GM18507 (cell line): ENCODE measurements at regions not wholly inside any gene's neighbourhood (a gene's known extent, or its start where the extent isn't known, plus 50 kb on each side); places are given as distances from the start of the nearest gene placed in this dataset.
"Not testable (repeated sequence)": the region's sequence is repeated elsewhere in the genome, so short reads cannot be mapped to it uniquely, and the experiment has no call there.

Experiments used
- DNase-seq: peaks from one replicate; pipeline ENCODE4 v3.0.0; 2011; ENCODE audit warnings: low read depth; ENCODE audit not compliant: insufficient read length; ENCODE audit errors: extremely low spot score
- FAIRE-seq: peaks from 2 replicates; lab custom pipeline; 2011; peaks lifted over from hg19 to GRCh38; lab: Jason Lieb, UNC

DNA sequence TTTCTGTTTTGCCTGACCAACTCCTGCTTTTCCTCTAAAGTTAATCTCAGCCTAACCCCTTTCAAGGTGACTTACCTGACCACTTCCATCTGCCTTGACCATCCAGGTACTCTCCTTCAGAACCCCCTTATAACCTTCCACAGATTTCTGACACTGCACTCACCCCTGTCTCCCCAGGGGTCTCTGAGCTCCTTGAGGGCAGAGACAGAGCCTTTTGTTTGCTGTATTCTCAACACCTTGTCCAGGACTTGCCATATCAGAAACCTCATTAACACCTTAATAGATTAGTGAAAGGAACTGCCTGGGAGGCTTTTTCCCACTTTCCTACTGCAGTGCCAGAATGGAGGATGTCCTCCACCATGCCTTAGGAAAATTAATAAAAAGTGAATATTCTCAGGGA is 119.7 kb upstream of the SERPINE2 start:
- FAIRE-seq (no peak), DNase-seq (no peak)

DNA sequence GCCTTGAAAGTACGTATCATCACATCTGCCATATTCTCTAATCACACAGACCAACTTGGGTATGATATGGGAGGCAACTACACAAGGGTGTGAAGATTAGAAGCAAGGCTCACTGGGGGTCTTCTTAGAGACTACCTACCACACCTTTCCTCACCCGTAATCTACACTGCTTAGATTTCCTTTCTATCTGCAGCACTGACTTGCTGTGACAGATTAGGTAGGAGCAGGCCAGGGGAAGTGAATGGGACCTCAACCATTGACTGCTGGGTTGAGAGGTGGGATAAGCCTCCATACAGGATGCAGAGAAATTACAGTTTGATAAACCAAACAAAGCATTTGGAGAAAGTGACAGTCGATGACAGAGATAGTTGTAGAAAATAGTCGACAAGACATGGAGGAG is 119.0 kb upstream of the SERPINE2 start:
- FAIRE-seq: no peak
- no peak for DNase-seq

DNA sequence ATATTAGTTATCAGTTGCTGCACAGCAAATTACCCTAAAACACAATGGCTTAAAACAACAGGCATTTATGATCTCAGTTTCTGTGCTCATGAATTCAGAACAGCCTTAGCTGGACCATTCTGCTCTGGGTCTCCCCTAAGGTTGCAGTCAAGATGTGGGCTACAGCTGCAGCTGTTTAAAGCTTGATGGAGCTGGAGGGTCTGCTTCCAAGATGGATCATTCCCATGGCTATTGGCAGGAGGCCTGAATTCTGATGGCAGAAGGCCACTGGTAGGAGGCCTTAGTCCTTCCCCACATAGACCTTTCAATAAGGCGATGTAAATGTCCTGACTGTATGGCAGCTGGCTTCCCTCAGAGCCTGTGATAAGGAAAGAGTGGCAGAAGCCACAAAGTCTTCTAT is 118.6 kb upstream of the SERPINE2 start:
- DNase-seq (no peak), FAIRE-seq (no peak)

DNA sequence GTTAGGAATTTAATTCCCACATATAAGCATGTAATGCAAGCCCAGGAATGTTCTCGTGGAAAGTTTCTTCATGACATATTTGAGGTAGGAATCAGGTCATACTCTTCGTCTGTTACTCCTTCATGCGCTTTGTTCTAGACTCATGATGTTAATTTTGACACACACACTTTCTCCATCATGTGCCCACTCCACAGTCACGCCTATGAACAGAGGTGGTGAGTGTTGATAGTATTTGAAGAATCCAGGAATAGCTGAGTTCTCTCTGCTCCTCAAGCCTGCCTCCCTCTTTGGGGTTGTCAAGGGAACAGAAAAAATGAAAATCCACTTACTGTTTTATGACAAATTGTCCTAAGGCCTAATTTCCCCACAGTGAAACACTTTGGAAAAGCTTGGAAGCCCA is 117.3 kb upstream of the SERPINE2 start:
- FAIRE-seq: no peak
- DNase-seq: no peak

DNA sequence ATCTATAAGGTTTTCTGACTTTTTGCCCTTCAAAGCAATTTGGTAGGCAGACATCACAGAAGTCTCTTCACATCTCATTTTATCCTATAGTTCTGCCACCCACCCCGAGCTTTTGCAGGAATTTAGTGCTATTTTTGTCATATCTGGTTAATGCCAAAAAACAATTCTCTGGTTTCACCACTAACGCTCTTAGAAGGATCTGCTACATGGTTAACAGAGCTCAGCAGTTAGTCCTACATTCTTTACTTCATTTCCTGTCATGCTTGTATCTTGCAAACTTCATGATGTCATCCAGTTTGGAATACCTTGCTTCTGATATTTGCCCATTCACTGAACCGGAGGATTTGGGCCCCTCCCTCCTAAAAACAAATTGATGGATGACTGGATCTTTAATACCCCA is 116.8 kb upstream of the SERPINE2 start:
- FAIRE-seq (no peak), DNase-seq (no peak)

DNA sequence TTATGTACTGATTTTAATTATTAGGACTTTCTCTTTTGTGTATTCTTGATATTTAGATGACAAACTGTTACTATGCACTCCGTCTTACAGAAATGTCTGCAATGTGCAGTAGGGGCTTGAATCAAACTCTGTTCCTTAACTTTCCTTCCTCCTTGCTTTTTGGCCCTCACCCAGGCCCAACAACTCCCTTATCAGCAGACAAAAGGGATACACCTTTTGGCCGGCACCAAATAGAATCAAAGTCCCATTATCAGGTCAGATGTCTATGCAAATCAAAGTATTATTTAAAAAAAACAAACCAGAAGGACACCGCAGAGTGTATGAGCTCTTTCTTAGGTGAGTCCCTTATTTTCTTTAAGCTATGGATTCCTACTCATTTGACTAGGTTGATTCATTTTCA is 116.3 kb upstream of the SERPINE2 start:
- FAIRE-seq (no peak), DNase-seq (no peak)

DNA sequence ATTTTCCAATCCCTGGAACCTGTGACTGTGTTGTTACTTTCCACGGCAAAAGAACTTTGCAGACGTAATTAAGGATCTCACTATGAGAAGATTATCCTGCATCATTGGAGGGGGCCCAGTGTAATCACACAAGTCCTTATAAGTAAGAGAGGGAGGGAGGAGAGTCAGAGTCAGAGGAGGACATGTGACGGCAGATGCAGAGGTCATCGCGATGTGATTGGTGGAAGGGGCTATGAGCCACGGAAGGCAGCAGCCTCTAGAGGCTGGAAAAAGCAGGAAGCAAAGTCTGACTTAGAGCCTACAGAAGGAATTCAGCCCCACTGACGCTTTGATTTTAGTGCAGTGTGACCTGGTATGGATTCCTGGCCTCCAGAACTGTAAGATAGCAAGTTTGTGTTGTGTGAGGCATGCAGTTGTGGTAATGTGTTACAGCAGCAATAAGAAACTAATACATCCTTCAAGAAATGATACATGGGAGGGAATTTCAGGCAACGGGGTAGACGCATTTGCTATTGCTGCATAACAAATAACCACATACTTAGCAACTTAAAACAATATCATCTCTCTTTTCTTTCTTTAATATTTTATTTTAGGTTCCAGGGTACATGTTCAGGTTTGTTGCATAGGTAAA is 112.7 kb upstream of the SERPINE2 start:
- DNase-seq (no peak), FAIRE-seq (no peak)

DNA sequence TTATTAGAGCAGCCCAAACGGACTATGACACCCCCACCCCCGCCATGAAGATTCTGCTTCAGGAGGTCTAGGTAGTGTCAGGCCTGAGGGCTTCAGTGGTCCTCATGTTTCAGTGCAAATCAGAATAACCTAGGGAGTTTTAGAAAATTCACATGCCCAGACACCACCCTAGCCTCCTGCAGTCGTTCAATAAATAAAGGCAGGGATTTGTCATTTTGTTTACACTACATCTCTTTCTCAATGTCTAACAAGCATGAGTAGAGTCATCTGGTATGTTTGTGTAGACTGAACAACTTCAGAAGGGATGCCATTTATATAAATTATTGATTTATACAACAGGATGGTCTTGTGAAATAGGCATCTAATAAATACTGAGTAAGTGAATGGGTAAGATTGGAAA is 112.1 kb upstream of the SERPINE2 start:
- DNase-seq (no peak), FAIRE-seq (no peak)

DNA sequence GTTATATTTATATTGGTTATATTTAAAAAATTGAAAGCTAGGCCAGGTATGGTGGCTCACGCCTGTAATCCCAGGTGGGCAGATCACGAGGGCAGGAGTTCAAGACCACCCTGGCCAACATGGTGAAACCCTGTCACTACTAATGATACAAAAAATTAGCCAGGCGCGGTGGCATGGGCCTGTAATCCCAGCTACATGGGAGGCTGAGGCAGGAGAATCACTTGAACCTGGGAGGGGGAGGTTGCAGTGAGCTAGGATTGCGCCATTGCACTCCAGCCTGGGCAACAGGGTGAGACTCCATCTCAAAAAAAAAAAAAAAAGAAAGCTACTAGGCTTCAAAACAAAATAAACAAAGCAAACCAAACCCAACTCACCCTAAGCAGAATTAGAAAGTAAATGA is 109.0 kb upstream of the SERPINE2 start:
- DNase-seq, FAIRE-seq: not testable (repeated sequence)

DNA sequence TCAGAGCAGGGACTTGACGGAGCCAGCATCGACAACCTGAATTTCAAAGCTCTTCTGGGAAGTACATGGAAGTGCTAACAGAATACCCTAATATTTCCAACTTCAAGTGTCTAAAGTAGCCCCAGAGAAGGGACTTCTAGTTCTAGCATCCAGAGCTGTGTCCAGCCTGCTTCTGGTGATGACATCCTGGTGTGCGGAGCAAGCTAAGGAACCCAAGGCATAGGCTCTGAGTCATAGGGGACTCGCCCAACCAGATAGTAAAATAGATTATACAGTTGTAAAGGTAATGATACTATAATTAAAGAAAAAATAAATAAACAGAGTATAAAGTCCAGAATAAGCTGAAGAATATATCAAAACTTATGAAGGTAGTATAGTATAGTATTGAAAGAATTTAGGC is 108.1 kb upstream of the SERPINE2 start:
- DNase-seq: no peak
- FAIRE-seq: no peak

DNA sequence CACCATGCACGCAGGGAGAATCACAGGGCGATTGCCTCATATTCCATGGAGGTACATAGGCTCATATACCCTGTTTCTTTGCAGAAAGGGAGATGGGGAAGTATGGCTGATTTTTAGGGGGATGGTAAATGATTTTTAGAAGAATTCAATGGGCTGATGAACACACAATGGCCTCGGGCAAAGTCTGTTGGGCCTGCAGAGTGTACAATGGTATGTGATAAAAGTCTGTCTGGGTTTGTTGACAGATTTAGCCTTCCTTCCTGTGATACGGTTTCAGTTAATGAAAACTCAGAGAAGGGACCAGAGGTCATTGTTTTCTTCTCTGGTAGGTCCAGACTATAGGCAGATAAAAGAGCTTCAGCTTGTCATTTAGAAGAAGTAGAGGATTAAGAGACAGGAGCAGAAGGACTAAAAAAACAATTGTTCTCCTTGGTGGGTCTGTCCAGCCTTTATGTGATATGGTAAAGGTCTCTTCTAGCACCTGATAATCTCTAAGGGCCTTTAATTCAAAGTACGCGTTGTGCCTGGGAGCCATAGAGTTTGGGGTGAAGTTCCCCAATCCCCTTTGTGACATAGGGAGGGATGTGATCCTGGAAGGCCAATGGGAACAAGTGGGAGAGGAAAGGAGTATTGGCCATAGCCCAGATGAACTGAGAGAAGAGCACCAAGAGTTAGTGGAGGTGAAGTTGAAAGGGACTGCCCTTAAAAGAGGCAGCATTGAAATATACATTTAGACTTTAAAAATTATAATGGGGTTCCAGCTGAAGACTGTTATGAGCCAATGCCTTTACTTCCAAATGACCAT is 107.5 kb upstream of the SERPINE2 start:
- DNase-seq (no peak), FAIRE-seq (no peak)

DNA sequence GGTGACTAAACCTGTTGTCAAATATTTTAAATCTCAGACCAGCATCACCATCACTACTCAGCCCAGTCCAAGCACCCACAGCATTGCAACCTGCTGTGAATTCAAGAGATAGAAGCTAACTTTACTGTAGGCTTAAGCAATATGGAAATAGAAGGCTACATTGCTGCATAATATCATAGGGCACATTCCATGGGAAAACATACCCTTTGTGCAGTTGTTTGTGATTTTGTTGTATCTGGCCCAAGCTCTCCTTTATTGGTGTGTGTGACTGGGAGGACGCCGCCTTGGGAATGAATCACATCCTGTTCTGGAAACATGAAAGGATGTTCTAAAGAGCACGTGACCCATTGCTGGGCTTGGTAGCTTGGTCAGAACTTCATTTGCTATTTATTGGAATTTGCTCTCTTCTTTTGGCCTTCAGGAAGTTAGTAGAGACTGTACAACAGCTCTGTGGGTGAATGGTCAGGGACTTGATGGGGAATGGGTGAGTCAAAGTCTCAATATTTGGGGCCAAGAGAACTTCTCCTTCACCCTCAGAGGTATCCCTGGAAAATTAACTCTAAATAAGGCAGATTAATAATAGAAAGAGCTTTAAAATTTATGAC is 106.8 kb upstream of the SERPINE2 start:
- FAIRE-seq (no peak), DNase-seq (no peak)

DNA sequence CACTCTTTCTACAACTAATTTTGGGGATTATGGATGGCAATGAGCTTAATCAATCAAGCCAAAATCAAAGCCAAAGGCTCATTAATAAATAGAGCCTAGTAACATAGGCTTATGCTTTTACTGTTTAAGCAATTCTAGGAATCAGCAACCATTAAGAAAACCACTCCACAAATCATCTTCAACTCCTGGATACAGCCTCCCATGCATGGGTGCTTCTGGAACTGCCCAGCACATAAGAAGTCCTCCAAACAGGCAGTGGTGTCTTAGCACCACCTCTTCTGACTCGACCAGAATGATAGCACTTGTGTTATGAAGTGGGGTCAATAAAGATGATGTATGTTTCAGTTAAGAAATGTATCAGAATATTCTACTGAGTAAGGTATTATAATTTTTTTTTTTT is 104.4 kb upstream of the SERPINE2 start:
- FAIRE-seq: no peak

DNA sequence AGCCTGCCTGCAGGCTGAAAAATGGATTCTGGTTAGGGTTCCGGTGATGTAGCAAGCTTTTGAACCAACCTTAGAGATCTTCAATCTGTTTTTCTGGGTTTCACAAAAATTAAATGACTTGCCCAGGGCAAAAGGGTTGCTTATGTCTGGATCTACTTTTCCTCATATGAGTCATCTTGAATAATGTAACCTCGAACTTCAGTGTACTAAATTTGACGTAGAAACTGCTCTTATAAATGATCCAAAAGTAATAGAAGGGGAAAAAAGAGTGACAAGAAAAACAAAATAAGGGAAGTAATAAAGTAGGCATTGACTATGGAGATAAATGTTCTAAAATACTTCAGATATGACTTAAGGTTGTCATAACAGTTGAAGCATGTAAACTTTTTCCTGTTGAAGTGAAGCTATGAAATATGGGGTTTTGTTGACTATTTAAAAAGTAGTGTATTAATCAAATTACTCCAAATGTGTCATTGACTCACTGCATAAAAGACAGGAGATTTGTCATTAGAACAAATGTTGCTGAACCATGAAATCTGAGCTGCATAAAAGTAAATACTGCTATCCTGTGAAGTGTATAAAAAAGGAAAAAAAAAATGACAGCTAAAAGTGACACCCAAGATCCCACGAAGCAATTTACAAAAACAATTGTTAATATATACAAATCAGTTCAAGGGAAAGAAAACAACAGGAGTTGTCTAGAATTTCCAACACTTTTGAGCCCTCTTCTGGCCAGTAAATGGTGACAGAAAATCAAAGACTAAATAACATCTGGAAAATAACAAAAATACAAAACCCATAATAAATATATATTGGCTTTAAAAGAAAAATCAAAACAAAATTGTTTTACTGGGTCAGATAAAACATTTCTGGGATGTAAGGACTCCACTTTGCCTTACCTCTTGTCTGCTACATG is 103.6 kb upstream of the SERPINE2 start:
- no peak for DNase-seq
- FAIRE-seq: no peak

More for the DNA sequence above, 104.4 kb upstream of the SERPINE2 start:
- no peak for DNase-seq

DNA sequence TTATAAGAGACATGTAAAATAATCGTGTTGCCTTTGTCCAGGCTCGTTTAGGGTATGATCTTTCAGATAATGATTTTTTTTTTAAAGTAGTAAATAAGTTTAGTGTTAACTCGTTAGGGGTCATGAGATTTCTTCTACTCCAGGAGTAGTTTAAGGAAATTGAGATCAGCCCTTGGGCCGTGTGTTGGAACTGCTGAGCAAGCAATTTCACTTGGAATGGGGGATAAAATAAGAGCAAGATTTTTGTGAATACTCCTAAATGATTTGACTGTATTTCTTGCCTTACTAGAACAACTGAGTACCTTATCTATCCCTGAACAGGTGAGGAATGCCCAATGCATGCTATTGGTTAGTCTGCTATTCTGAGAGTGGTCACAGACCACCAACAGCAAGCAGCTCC is 102.2 kb upstream of the SERPINE2 start:
- FAIRE-seq (no peak), DNase-seq (no peak)

DNA sequence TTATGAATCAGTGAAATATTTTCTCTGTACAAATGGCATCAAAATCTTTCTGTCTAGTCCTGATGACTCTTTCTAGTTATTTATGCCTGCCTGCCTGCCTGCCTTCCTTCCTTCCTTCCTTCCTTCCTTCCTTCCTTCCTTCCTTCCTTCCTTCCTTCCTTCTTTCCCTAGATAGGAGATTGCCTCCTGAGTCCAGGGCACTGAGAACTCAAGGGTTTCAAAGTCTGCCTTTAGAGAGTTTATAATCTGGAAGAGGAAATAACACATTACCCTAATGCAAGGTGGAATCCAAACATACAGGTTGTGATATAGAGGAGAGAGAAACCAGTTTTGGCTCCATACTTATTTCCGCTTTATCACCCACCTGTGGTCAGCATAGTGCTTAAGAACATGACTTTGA is 98.1 kb upstream of the SERPINE2 start:
- FAIRE-seq (no peak), DNase-seq (no peak)

DNA sequence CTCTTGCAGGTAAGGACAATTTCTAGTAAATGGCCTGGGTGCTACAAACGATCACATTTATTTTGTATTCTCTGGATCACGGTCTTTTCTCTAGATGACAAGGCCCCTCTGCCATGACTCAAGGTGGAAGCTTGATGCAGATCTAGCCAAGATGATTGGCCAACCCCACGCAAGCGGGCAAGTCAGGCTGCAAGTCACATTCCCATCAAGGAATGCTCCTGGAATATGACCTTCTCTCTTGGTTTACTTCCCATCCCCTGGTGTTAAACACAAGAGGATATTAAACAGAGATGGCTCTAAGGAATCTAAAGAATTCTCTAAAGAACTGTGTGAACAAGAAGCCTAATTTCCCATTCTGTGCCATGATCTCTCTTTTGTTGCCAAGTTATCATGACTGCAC is 97.3 kb upstream of the SERPINE2 start:
- FAIRE-seq (no peak), DNase-seq (no peak)

DNA sequence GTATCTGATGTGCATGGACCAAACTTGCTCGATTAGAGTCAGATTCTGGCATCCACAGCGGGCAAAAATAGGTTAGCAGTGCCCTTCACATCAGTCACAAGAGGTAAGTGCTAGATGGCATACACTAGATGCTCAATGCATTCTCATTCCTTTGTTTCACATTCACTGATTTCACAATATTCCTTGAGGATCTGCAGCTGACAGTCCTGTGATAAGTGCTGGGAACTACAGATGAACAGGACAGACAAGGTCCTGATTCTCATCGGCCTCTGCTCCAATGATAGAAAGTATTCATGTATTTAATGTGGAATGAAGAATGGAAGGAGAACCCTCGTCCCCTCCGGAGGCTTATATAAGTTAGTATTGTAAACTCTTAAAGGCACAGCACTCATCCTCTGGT is 96.8 kb upstream of the SERPINE2 start:
- DNase-seq (no peak), FAIRE-seq (no peak)

DNA sequence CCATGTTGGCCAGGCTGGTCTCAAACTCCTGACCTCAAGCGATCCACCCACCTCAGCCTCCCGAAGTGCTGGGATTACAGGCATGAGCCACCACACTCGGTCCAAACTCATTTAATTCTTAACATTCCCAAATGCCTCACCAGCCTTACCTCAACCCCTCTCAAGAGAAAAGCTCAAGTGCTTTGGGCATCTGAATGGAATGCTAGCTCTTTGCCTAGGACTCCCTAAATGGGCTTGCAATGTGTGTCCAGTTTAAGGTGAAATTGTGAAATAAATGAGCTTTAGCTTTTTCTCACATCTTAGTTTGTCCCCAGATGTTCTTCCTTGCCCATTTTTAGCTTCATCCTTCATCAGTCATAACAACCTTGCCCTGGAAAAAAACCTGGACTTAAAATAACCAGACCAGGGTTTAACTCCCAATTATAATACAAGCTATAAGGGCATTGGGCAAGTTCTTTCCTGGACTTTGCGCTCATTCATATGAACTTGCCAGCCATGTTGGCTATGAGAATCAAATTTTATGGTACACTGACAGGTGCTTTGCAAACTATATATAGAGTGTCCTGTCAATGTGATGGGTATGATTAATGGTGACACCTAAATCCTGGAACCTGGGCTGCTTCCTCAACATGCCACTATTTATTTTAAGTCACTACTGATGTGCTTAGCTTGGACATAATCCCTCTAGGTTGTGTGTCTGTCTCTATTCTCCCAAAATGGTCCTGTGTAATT is 95.1 kb upstream of the SERPINE2 start:
- DNase-seq (no peak), FAIRE-seq (no peak)
